ENCODE measurements at regions not wholly inside any gene's neighbourhood (a gene's known extent, or its start where the extent isn't known, plus 50 kb on each side); places are given as distances from the start of the nearest gene placed in this dataset.

- TF ChIP-seq CTCF (IDR thresholded peaks at IDR 0.05) (no peak), REST (IDR thresholded peaks at IDR 0.05; ENCODE audit: insufficient read depth in 1 of 2, low read depth in 2 of 2, low read length in 1 of 2) (no peak), SIN3A (IDR thresholded peaks at IDR 0.05; ENCODE audit: borderline replicate concordance, insufficient read depth, low read depth, low read length) (no peak)
These were observed 290.0 kb upstream of the CHORDC1 start for GRCh38 chr11:90512846-90513245.
